C4-2B (cell line): ENCODE measurements at regions not wholly inside any gene's neighbourhood (a gene's known extent, or its start where the extent isn't known, plus 50 kb on each side); places are given as distances from the start of the nearest gene placed in this dataset.

Experiments
- ZFX ChIP-seq: fragments of 450-650 bp; IDR thresholded peaks from 2 replicates; pipeline ENCODE4 v1.6.1; 2017
- TF ChIP-seq, protein P1 (sequence below): fragments of 450-650 bp; conservative IDR thresholded peaks from 2 replicates; pipeline ENCODE4 v1.5.1; 2017; ENCODE audit warnings: mild to moderate bottlenecking

DNA sequence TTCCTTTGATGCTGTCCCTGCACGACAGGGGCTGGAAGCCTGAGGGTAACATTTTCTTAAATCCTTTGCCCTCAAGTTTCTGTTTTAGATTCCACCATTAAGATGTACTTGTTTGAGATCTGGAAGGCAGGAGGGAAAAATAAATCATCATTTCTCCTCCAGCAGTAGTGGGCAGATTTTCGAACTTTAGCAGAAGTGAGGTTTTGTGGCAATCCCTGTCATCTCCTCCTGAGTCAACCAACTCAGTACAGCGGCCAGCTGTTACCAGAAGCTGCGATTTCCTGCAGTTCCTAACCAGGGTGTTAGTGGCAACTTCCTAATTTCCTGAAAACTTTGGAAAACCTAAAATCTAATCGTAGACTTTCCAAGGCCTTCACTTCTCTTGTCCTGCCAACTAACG, 517.2 kb upstream of the ACVR2A start:
- TF ChIP-seq, protein P1, sequence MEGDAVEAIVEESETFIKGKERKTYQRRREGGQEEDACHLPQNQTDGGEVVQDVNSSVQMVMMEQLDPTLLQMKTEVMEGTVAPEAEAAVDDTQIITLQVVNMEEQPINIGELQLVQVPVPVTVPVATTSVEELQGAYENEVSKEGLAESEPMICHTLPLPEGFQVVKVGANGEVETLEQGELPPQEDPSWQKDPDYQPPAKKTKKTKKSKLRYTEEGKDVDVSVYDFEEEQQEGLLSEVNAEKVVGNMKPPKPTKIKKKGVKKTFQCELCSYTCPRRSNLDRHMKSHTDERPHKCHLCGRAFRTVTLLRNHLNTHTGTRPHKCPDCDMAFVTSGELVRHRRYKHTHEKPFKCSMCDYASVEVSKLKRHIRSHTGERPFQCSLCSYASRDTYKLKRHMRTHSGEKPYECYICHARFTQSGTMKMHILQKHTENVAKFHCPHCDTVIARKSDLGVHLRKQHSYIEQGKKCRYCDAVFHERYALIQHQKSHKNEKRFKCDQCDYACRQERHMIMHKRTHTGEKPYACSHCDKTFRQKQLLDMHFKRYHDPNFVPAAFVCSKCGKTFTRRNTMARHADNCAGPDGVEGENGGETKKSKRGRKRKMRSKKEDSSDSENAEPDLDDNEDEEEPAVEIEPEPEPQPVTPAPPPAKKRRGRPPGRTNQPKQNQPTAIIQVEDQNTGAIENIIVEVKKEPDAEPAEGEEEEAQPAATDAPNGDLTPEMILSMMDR = no peak
- no peak for TF ChIP-seq ZFX
